ENCODE measurements at regions not wholly inside any gene's neighbourhood (a gene's known extent, or its start where the extent isn't known, plus 50 kb on each side); places are given as distances from the start of the nearest gene placed in this dataset.

DNA sequence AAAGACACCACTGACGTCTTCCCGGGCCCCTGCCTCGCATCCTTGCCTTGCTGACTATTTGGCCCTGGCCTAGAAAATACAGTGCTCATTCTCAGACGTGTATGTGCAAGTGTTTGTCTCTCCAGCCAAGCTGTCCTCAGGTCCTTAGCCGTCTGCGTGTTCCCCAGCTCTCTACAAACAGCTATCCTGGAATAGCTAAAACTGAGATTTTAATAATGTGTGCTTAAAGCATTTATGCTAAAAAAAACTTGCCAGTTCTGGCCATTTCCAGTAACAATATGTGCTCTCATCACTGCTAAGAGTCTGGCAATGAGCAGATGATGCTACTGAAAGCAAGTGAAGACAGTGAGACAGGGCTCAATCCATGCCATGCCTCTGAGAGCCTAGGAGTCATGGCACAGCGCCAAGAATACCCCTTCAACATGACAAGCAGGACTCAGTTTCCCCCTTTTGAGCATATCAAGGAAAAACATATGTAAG lies 55.7 kb downstream of the IRF2BP2 start:
- Histone ChIP-seq H2BK12ac (ENCODE audit: low read length) (peak overlapping the region; percentile 72), H3K4me1 (ENCODE audit: control insufficient read depth in 1 of 2, insufficient read depth in 2 of 2, low read length in 2 of 2) (peaks cover 36 to 41% of the 10 kb centered on the region in 2 experiments), H3K4ac (ENCODE audit: low read depth, low read length) (no peak overlapping the region), H3K36me3 (ENCODE audit: control insufficient read depth in 1 of 2, insufficient read depth in 2 of 2, low read length in 2 of 2) (no peaks in the 10 kb centered on the region), H2BK120ac (ENCODE audit: insufficient read depth, low read length, poor library complexity) (peak overlapping the region; percentile 71), H2AFZ (ENCODE audit: insufficient read depth, low read length, poor library complexity) (no peak overlapping the region), H3K4me3 (ENCODE audit: low read depth, low read length) (no peak overlapping the region), H3K14ac (ENCODE audit: low read length) (peak overlapping the region; percentile 58), H2AK5ac (ENCODE audit: low read length) (peak overlapping the region; percentile 25), H3K9ac (ENCODE audit: low read length) (no peak overlapping the region), H3K4me2 (ENCODE audit: low read length) (no peak overlapping the region), H3K18ac (ENCODE audit: low read length) (peak overlapping the region; percentile 31), H3K9me3 (ENCODE audit: insufficient read depth, low read depth, low read length) (no peaks in the 10 kb centered on the region), H4K12ac (ENCODE audit: low read depth, low read length) (no peak overlapping the region), H3K27me3 (ENCODE audit: insufficient read depth, low read length) (no peaks in the 10 kb centered on the region), H2BK5ac (ENCODE audit: low read depth, low read length, poor library complexity) (peak overlapping the region; percentile 15), H3K79me1 (ENCODE audit: low read length) (peaks cover 38% of the 10 kb centered on the region), H4K8ac (ENCODE audit: low read depth, low read length) (peak overlapping the region; percentile 47), H3K79me2 (ENCODE audit: control insufficient read depth, insufficient read depth, low read length, poor library complexity) (no peaks in the 10 kb centered on the region), H3K27ac (ENCODE audit: low read depth, low read length) (peak overlapping the region; percentile 48), H4K91ac (ENCODE audit: low read depth, low read length) (peak overlapping the region; percentile 56), H3K23ac (ENCODE audit: low read length) (no peak overlapping the region)
- no CpG with 5 or more reads among the region's 7 CpGs for WGBS (ENCODE audit: extremely low coverage, insufficient coverage, insufficient read length)
- DNase-seq, result no peak

DNA sequence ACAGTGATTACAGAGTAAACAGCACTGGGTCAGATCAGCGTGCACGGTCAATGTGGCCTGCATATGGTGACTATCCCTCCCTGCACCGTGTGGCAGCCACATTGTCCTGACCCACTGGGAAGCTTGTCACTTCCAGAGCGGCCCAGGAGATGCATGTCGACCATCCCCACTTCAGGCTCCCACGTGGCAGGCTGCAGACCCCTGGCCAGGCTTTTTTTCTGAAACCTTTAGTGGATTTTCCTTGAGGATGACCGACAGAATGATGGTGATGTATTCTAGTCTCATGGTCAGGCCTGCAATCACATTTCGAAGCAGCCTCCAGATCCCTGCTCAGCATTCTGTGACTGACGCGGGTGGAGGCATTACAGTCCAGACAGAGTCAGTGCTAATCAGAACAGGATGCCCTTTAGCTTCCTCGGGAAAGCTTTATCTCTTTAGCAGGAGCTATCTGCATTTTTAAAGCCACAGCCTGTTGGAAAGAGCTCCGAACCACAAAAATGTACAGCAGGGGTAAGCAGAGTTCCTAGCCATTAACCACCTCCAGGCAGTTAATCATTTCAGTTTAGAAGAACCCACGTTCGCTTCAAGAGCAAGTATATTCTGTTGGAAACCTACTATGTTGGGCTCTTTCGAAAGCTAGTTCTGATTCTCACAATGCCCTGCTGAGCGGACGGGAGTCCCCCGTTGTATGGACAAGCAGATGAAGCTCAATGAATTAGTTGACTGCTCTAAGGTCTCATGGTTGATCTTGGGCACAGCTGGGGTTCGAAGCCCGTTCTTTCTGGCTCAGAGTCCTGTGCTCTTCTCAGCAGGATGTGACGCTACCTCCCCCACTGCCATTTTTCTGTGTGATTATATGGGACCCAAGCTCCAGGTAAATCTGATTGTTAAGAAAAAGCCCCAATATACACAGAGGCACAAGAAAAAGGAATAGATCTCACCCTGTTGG lies 56.5 kb downstream of the IRF2BP2 start:
- peak overlapping the region; percentile 83 for H2BK5ac ChIP-seq (ENCODE audit: low read depth, low read length, poor library complexity)
- H3K9ac ChIP-seq (ENCODE audit: low read length), result no peak overlapping the region
- peak overlapping the region; percentile 84 for H3K27ac ChIP-seq (ENCODE audit: low read depth, low read length)
- no peak overlapping the region for H3K4me3 ChIP-seq (ENCODE audit: low read depth, low read length)
- no peak overlapping the region for H3K4ac ChIP-seq (ENCODE audit: low read depth, low read length)
- H3K23ac ChIP-seq (ENCODE audit: low read length), result no peak overlapping the region
- H2AK5ac ChIP-seq (ENCODE audit: low read length), result peak overlapping the region; percentile 55
- peak overlapping the region; percentile 70 for H2BK12ac ChIP-seq (ENCODE audit: low read length)
- WGBS (ENCODE audit: extremely low coverage, insufficient coverage, insufficient read length), result no CpG with 5 or more reads among the region's 21 CpGs
- peak overlapping the region; percentile 78 for H4K12ac ChIP-seq (ENCODE audit: low read depth, low read length)
- H3K27me3 ChIP-seq (ENCODE audit: insufficient read depth, low read length), result no peaks in the 10 kb centered on the region
- peak overlapping the region; percentile 91 for H4K91ac ChIP-seq (ENCODE audit: low read depth, low read length)
- H3K36me3 ChIP-seq (ENCODE audit: control insufficient read depth in 1 of 2, insufficient read depth in 2 of 2, low read length in 2 of 2), result no peaks in the 10 kb centered on the region
- H2BK120ac ChIP-seq (ENCODE audit: insufficient read depth, low read length, poor library complexity), result peak overlapping the region; percentile 86
- H3K79me1 ChIP-seq (ENCODE audit: low read length), result peaks cover 38% of the 10 kb centered on the region
- peaks cover 36 to 39% of the 10 kb centered on the region in 2 experiments for H3K4me1 ChIP-seq (ENCODE audit: control insufficient read depth in 1 of 2, insufficient read depth in 2 of 2, low read length in 2 of 2)
- peak overlapping the region; percentile 53 for H2AFZ ChIP-seq (ENCODE audit: insufficient read depth, low read length, poor library complexity)
- peak overlapping the region; percentile 50 for H3K18ac ChIP-seq (ENCODE audit: low read length)
- peak overlapping the region; percentile 86 for H4K8ac ChIP-seq (ENCODE audit: low read depth, low read length)
- no peak for DNase-seq
- peak overlapping the region; percentile 52 for H3K14ac ChIP-seq (ENCODE audit: low read length)
- no peak overlapping the region for H3K4me2 ChIP-seq (ENCODE audit: low read length)
- no peaks in the 10 kb centered on the region for H3K79me2 ChIP-seq (ENCODE audit: control insufficient read depth, insufficient read depth, low read length, poor library complexity)
- H3K9me3 ChIP-seq (ENCODE audit: insufficient read depth, low read depth, low read length), result no peaks in the 10 kb centered on the region

DNA sequence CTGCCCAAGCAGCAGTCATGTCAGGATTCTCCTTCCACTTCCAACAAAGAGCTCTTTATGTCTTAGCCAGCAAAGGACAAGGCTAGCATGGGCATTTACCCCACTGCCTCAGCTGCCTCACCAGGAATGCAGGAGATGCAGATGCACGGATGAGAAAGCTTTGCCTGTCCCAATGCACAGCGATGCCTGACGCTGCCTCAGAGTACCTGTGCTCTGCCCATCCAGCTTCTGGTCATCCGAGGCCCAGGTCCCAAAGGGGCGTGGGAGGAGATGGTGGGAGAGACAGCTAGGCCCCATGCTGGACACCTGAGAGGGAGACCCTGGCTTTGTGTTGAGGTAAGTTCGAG lies 59.0 kb downstream of the IRF2BP2 start:
- Histone ChIP-seq H4K8ac (ENCODE audit: low read depth, low read length) (no peak overlapping the region), H3K4me3 (ENCODE audit: low read depth, low read length) (no peak overlapping the region), H3K79me2 (ENCODE audit: control insufficient read depth, insufficient read depth, low read length, poor library complexity) (no peaks in the 10 kb centered on the region), H3K4me2 (ENCODE audit: low read length) (no peak overlapping the region), H3K9me3 (ENCODE audit: insufficient read depth, low read depth, low read length) (no peaks in the 10 kb centered on the region), H2AK5ac (ENCODE audit: low read length) (peak overlapping the region; percentile 31), H3K4me1 (ENCODE audit: control insufficient read depth in 1 of 2, insufficient read depth in 2 of 2, low read length in 2 of 2) (peaks cover 33 to 34% of the 10 kb centered on the region in 2 experiments), H3K14ac (ENCODE audit: low read length) (peak overlapping the region; percentile 49), H3K27ac (ENCODE audit: low read depth, low read length) (no peak overlapping the region), H2BK12ac (ENCODE audit: low read length) (peak overlapping the region; percentile 86), H3K18ac (ENCODE audit: low read length) (no peak overlapping the region), H3K4ac (ENCODE audit: low read depth, low read length) (no peak overlapping the region), H3K27me3 (ENCODE audit: insufficient read depth, low read length) (no peaks in the 10 kb centered on the region), H3K23ac (ENCODE audit: low read length) (no peak overlapping the region), H4K12ac (ENCODE audit: low read depth, low read length) (no peak overlapping the region), H2AFZ (ENCODE audit: insufficient read depth, low read length, poor library complexity) (no peak overlapping the region), H3K36me3 (ENCODE audit: control insufficient read depth in 1 of 2, insufficient read depth in 2 of 2, low read length in 2 of 2) (no peaks in the 10 kb centered on the region), H2BK120ac (ENCODE audit: insufficient read depth, low read length, poor library complexity) (peak overlapping the region; percentile 16), H3K9ac (ENCODE audit: low read length) (no peak overlapping the region), H3K79me1 (ENCODE audit: low read length) (peaks cover 34% of the 10 kb centered on the region), H2BK5ac (ENCODE audit: low read depth, low read length, poor library complexity) (peak overlapping the region; percentile 47), H4K91ac (ENCODE audit: low read depth, low read length) (peak overlapping the region; percentile 67)
- no peak for DNase-seq
- WGBS (ENCODE audit: extremely low coverage, insufficient coverage, insufficient read length), result no CpG with 5 or more reads among the region's 6 CpGs

DNA sequence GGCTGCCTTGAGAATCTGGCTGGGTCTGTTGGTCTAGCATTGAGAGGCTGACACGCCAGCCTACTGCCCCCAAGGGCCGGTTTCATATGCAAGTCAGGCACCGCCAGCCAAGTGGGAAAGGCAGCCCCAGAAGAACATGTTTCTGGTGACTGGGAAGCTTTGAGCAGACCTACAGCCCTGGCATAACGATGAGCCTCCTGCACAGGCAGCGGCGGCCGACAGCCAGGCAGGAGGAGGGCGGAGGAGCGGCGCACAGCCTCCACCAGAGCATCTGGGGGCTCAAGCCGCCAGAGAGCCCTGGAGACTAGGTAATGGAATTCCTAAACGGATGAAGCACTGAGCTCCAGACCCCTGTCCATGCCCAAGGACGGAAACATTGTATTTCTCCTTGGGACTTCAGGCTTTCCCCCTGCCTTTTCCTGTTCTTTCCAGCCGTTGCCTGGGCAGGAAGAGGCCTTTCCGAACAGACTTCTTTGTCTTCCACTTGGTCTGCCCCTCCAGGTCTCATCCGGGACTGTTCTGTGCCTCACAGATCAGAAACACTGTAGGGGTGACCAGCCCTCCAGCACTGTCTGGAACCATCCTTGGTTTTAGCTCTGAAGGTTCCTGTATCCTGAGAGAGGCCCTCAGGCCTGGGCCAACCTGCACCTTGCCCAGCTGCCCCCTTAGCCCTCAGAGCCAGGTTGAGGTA lies 59.5 kb downstream of the IRF2BP2 start:
- Histone ChIP-seq H3K14ac (ENCODE audit: low read length) (peak overlapping the region; percentile 62), H3K4me3 (ENCODE audit: low read depth, low read length) (no peak overlapping the region), H2BK120ac (ENCODE audit: insufficient read depth, low read length, poor library complexity) (peak overlapping the region; percentile 40), H3K4me1 (ENCODE audit: control insufficient read depth in 1 of 2, insufficient read depth in 2 of 2, low read length in 2 of 2) (peaks cover 36 to 38% of the 10 kb centered on the region in 2 experiments), H2BK5ac (ENCODE audit: low read depth, low read length, poor library complexity) (peak overlapping the region; percentile 47), H3K36me3 (ENCODE audit: control insufficient read depth in 1 of 2, insufficient read depth in 2 of 2, low read length in 2 of 2) (no peaks in the 10 kb centered on the region), H3K79me1 (ENCODE audit: low read length) (peaks cover 32% of the 10 kb centered on the region), H3K27ac (ENCODE audit: low read depth, low read length) (peak overlapping the region; percentile 39), H2AFZ (ENCODE audit: insufficient read depth, low read length, poor library complexity) (no peak overlapping the region), H4K91ac (ENCODE audit: low read depth, low read length) (peak overlapping the region; percentile 67), H3K9ac (ENCODE audit: low read length) (no peak overlapping the region), H3K27me3 (ENCODE audit: insufficient read depth, low read length) (no peaks in the 10 kb centered on the region), H2AK5ac (ENCODE audit: low read length) (peak overlapping the region; percentile 31), H3K18ac (ENCODE audit: low read length) (peak overlapping the region; percentile 39), H3K23ac (ENCODE audit: low read length) (no peak overlapping the region), H4K8ac (ENCODE audit: low read depth, low read length) (peak overlapping the region; percentile 62), H3K4me2 (ENCODE audit: low read length) (no peak overlapping the region), H3K4ac (ENCODE audit: low read depth, low read length) (no peak overlapping the region), H3K79me2 (ENCODE audit: control insufficient read depth, insufficient read depth, low read length, poor library complexity) (no peaks in the 10 kb centered on the region), H4K12ac (ENCODE audit: low read depth, low read length) (peak overlapping the region; percentile 13), H3K9me3 (ENCODE audit: insufficient read depth, low read depth, low read length) (no peaks in the 10 kb centered on the region), H2BK12ac (ENCODE audit: low read length) (peak overlapping the region; percentile 86)
- DNase-seq, result no peak
- WGBS (ENCODE audit: extremely low coverage, insufficient coverage, insufficient read length), result no CpG with 5 or more reads among the region's 16 CpGs

All from trophoblast cell (in vitro differentiated cells and primary cell).